LHCN-M2 (cell line): ENCODE measurements at regions not wholly inside any gene's neighbourhood (a gene's known extent, or its start where the extent isn't known, plus 50 kb on each side); places are given as distances from the start of the nearest gene placed in this dataset.
A peak's percentile ranks its signal among the peaks of the same experiment; 100 is the strongest.
"Not testable (repeated sequence)": the region's sequence is repeated elsewhere in the genome, so short reads cannot be mapped to it uniquely, and the experiment has no call there.

Source experiments
- DNase-seq: peaks from one replicate; pipeline ENCODE4 v3.0.0-alpha.2; 2012; ENCODE audit warnings: low read depth

DNA sequence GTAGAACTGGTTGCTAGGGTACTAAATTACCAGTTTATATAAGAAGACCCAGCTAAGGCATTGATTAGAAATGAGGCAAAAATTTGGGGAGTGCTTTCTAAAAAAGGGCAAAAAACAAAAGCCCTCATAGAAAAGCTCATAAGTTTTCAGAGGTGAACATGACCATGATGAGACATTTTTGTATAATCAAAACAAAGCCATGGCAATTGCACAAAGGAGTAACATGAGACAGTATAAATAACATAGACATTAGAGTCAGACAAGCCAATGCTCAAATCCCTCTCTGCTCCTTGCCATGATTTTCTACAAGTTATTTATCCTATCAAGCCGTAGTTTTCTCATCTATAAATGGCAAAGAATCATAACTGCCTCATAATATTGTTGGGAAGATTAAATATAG, 112.2 kb upstream of the ADTRP start:
- DNase-seq, result peak; percentile 35

DNA sequence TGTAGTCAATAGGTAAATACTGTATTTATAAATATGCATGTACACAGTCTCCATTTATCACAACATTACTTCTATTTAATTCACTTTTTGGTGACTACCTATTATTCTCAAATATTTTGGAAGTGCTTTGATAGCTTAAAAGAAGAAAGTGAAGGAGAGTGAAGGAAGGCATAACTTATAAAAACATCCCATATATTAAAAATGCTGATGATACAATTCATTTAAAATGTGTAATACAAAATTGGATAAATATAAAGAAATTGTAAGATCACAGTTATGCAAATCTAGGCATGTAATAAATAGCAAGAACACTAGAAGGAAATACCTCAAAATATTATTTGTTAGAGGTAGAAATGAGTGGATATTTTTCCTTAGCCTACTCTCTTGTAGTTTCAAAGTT, 111.6 kb upstream of the ADTRP start:
- DNase-seq, result no peak

DNA sequence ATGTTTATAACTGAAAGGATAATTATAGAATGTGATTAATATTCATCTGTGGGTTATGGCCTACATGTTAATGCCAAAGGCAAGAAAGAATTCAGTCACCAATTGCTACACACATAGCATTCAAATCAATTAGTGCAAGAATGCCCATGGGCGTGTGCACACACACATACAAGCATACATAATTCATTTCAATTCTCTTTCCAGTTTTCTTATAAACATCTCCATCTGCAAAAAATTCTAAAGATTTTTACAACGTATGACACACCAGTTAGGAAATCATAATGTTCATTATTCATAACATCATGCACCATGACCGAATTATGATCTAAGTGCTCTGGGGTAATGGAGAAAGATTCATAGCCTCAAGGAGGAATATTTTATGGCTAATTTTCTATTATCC, 111.0 kb upstream of the ADTRP start:
- no peak for DNase-seq

DNA sequence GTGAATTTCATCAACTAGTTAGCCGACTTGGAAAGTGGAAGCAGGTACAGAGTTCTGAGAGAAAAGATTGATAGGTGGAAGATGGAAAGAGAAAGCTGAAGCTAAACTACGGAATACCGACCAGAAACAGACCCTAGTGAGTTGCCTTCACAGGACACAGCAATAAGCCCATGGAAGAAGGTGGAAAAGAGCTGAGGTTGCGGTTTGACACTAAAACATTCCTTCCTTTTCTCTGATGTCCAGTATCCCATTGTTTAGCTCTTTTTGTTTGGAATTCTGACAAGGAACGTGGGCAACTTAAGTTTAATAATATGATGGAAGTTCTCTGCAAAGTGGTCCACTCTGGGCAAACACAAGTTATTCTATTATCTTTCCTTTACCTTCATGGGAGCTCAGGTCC, 110.1 kb upstream of the ADTRP start:
- no peak for DNase-seq

DNA sequence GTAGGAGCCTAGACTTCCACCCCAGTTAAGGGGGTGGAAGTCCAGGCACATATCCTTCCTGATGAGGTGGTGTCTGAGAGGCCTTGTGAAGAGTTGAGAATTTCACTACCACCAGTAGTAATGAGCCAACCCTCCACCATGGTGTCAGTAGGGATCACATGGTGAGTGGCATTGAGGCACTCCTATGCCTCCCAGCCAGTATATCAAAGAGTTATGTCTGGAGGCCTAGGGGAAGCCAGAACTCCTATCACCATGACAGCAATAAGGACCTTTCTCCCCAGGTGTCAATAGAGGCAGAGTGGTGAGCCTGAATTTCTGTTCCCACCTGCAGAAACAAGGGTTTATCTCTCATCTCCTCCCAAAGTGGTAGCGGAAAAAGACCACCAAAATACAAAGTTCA, 106.6 kb upstream of the ADTRP start:
- DNase-seq, result no peak

DNA sequence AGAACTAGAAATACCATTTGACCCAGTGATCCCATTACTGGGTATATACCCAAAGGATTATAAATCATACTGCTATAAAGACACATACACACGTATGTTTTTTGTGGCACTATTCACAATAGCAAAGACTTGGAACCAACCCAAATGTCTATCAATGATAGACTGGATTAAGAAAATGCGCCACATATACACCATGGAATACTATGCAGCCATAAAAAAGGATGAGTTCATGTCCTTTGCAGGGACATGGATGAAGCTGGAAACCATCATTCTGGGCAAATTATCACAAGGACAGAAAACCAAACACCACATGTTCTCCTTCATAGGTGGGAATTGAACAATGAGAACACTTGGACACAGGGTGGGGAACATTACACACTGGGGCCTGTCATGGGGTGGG, 104.9 kb upstream of the ADTRP start:
- not testable (repeated sequence) for DNase-seq

DNA sequence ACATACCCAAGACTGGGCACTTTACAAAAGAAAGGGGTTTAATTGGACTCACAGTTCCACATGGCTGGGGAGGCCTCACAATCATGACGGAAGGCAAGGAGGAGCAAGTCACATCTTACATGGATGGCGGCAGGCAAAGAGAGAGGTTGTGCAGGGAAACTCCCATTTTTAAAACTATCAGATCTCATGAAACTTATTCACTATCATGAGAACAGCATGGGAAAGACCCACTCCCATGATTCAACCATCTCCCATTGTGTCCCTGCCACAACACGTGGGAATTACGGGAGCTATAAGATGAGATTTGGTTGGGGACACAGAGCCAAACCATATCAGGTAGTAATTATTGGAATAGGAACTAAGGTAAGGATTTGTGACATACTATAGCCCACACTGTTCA, 101.6 kb upstream of the ADTRP start:
- DNase-seq, result not testable (repeated sequence)

DNA sequence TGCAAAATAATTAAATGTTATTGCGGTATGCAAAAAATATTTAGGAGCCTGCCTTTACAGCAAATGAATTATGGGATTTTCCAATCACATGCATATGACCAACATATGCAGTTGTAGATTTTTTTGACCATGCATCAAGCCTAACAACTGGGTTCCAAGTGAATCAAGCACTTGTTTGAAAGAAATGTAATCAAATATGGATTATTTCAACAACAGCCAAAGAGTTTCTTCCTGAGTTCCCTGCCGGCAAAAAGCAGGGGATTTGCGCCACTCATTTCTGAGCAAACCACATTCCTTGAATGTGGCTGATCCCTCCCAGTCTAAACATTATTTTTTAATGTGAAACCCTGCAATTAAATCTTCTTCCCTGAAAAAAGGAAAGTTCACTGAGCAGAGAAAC, 100.1 kb upstream of the ADTRP start:
- no peak for DNase-seq

DNA sequence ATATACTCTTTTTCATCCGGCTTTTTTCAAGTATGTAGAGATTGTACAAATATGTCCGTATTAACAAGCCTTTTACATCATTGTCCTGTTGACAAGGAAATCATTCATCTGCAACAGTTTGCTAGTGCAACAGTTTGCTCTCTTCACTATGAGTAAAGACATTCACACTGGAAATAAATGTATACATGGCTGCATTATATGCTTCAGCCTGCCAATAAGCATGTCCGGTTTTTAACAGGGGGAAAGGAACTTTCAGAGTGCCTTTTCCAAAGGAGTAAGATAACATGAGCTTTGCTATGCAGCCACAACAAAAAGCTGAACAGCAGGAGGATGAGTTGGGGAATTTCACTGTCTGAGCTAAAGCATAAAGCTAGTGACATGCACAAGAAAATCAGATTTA, 99.4 kb upstream of the ADTRP start:
- no peak for DNase-seq

DNA sequence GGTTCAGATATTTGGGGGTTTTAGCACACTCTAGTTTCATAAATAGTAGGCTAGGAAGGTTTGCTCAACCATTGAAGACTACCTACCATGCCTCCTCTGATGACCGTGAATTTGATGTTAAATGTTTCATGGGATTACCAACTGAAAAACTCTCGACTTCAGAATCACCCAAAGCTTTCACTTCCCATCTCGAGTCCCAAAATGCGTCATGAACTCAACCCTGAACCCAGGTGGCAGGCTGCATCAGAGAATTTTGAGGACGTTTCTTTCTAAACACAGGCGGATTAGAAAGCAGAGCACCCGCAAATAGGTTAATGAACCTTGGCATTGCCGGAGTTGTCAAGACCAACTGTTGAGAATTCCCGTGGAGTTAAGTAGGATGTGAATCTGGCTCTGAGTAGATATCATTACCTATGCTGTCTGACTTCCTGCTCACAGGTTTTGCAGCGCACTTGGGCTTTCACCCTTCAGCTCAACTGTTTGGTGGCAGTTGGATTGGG, 98.4 kb upstream of the ADTRP start:
- DNase-seq, result no peak

DNA sequence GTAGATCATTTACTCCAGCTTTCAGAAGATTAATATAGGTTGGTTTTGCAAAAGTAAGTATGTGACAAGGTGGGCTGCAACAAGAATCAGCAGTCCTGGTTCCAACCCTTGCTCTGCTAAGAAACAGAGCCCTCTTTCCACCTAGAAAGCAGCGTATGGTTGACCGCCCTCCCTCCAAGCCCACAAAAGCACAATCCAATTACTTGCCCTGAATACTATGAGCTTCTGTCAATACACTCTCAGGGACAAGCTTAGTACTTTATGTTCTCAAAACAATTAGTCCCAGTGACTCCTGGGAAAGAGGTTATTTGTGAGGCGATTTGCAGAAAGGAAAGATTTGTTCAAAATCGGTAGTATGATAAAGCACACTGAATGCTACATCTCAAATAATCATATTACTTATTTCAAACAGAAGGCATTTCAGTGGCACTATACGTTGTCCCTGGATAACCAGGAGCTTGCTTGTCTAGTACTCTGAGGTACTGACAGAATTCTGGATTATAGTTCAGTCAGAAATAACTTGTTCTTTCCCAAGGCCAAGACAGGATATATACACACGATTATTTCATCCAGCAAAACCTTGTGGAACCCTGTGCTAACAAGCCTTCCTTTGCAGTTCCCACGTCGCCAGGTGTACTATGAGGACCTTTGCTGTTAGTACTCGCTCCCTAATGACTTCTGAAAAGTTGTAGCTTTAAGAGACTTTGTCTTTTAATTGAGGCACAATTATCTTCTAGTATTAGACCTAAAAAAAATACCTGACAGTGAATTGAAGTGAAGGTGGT, 96.9 kb upstream of the ADTRP start:
- no peak for DNase-seq

DNA sequence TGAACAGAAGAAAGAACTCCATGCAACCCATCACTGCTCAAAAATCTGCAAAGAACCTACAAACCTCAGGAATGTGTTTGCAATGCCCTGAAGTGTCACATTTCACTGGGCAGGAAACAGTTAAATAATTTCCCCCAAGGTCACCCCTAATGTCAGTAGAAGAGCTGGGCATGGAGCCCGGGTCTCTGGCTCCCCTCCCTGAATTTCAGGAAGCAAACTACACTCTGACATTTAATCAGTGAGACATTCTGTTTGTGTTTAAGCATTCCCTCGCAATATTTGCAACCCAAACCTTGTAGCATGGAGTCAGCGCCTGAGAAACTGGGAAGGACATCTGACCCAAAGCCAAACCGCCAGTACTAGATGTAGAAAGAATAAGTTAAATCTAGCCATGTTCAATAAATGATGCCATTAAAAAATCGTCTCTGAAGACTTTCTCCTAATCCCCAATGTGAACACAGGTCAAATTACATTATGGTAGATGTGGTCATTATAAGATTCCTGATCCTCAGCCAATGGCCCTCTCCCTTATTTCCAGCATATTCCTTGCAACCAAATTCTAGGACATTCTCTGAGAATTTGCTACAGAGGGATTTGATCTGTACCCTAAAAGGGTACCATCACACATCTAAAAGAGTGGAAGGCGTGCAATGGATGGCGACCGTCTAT, 91.2 kb upstream of the ADTRP start:
- DNase-seq, result peak; percentile 63

DNA sequence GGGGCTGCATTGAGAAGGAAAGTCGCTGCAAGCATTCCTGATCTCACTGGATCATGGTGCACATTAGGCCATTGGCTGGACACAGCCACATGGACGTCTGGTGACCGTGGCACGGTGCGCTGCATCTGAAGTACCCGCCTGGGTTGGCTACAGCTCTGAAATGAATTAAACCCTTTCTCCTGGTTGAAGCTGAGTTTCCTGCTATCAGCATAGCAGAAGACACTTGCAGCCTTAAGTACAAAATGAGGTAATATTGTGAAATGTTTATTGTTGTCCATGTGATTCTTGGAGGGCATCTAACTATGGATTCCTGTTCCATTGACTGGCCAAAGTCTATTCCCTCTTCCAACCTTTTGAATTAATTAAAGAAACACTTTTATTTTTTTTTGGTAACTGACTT, 89.8 kb upstream of the ADTRP start:
- DNase-seq, result no peak

DNA sequence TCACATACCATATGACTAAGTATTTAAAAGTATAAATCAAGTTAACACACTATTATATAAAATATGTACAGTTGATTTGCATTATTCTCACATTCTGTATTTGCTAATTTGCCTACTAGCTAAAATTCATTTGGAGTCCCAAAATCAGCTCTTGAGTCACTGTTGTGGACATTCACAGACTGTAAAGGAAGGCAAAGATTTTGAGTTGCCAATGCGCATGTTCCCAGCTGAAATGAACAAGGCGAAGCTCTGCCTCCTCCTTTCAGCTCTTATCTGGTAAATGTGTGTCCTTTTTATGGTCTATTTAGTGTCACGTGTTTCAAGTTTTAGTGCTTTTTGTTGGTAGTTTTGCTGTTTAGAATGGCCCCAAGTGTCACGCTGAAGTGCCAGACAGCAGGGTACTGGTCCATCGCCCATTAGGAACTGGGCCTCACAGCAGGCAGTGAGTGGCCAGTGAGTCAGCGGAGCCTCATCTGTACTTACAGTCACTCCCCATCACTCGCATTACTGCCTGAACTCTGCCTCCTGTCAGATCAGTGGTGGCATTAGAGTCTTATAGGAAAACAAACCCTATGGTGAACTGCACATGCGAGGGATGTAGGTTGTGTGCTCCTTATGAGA, 87.2 kb upstream of the ADTRP start:
- DNase-seq, result peak; percentile 53

DNA sequence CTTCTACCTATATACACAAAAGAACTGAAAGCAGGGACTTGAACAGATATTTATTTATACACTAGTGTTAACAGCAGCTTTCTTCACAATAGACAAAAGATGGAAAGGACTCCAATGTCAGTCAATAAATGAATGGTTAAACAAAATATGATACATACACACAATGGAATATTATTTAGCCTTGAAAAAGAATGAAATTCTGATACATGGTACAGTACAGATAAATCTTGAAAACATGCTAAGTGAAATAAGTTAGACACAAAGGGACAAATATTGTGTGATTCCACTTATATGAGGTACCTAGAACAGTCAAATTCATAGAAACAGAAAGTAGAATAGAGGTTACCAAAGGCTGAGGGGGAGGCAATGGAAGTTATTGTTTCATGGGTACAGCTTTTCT, 79.8 kb upstream of the ADTRP start:
- DNase-seq, result no peak

DNA sequence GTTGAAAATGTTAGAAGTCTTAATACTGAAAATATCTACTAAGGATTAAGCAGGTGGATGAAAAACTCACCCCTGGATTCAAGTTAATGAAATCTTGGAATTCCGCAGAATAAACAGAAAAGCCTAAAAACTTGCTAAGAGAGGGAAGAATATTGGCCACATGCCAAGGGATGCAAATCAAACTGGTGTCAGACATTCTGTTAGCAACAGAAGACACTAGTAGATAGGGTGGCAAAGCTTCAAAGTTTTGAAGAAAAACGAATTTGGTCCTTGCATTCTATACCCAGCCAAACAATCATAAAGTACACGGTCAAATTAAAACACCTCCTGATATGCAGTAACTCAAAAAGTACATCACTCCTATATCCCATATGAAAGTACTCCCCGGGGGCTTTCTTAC, 77.1 kb upstream of the ADTRP start:
- DNase-seq, result no peak

DNA sequence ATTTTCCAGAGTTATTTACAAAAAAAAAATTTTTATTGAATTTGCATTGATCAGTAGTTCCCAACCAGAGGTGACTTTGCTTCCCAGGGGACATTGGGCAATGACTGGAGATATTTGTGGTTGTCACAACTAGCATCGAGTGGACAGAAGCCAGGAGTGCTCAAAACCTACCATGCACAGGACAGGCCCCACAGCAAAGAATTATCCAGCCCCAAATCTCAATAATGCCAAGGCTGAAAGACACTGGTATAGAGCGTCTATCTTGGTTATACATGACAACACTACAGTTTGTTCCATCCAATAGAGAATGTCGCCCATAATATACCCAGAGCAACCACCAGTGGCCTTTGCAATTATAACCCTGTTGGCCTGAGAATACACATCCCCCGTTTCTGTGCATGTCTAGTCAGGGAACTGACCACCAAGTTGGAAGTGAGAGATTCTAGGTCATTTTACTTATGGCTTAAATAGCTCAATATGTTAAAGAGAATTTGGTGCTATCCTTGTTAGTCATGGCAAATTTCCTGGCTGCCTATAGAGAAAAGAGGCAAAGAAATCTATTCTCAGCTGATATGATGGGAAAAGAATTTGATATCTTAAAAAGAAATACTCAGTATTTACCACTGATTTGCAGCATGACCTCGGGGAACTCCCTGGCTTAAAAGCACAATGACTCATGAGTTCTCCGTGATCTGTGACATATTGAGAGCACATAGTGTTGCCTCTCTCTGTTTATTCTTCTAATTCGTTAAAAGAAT, 76.0 kb upstream of the ADTRP start:
- peak; percentile 75 for DNase-seq

DNA sequence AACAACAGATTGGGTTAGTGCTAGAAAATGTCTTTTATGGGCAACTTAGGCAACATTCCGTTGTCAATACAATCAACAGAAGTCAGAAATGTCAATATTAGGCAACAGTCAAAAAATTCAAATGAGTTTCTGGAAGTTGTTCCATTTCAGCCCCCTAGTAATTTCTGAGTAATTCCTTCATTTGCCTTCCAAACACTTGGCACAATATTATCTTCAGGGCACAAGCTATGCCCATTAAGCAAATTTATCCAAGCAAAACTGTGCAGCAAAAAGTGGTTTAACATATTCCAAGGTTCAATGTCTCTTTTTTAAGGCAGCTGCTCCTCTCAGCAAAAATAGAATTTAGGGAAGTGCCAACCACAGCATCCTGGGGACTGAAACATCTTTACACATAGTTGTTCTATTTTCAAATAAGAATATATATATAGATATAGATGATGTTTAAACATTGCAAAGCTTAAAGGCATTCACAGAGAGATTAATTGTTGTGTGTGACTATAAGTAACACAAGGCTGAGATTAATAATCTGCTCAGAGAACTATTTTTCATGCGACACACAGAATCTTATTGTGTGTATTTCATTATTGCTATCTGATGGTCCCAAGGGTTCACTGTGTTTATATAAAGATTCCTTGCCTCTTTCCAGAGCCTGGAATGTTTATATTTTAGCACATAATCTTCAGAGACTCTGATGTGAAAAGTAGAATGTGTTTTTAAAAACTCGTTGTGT, 75.2 kb upstream of the ADTRP start:
- no peak for DNase-seq

DNA sequence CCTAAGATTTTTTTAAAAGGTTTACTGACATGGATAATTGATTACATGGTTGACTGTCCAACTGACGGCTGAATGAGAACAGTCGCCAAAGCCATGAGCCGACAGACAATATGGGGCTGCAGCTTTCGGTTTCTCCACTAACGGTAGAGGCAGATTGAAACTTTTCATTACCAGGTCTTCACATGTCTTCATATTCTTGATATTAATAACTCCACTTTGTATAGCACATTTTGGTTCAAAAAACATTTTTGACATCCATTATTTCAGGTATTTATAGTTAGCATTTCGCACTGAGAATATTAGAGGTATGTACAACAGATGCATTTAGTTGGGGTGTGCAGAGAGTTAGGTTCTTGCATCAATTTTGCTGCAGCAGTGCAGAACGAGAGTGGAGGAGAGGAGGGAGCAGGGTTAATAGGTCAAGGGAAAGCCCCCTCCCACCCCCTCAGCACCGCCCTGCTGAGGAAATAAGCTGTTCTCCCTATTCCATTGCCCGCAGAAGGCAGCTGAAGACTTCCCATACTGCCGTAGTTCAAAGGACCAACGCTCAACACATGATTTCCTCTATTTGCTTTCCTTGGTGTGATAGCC, 73.6 kb upstream of the ADTRP start:
- DNase-seq, result no peak

DNA sequence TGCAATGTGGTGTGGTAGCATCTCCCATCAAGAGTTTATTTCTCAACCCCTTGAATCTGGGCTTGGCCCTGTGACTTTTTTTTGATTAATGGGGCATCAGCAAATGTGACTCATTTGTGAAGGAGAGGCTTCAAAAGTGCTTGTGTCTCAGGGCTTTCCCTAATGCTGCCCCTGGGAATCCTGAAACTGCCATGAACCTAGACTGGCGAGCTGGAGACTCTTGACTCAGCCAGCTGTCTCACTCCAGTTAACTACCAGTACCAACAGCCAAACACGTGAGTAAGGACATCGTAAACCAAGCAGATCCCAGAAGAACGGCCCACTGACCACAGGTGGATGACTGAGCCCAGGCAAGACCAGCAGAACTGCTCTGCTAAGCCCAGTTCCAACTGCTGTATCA, 72.8 kb upstream of the ADTRP start:
- peak; percentile 98 for DNase-seq
